Gastrocnemius medialis (tissue), 4 donors: ENCODE measurements at regions not wholly inside any gene's neighbourhood (a gene's known extent, or its start where the extent isn't known, plus 50 kb on each side); places are given as distances from the start of the nearest gene placed in this dataset.

Source experiments
- ATAC-seq, 2 donors: fragments of 150-250 bp; one replicate each; pipeline ENCODE4 v1.9.1; 2016
- DNase-seq, 2 donors: peaks; one replicate each; pipeline ENCODE4 v3.0.0-alpha.2; 2019
- H3K27ac ChIP-seq, 4 donors: fragments of 200-600 bp; sonication (generic); 1 replicate in 1 of 4; 2 replicates in 3 of 4; pipeline ENCODE4 v1.5.1; 2016 to 2018; ENCODE audit warnings: mild to moderate bottlenecking in 2 of 4, moderate library complexity in 1 of 4
- H3K27me3 ChIP-seq, 3 donors: fragments of 200-600 bp; sonication (generic) in 2 of 3; 1 replicate in 1 of 3; 2 replicates in 2 of 3; pipeline versions ENCODE4 v1.5.1 to v1.6.0; 2016 to 2019; ENCODE audit warnings: mild to moderate bottlenecking in 1 of 3, moderate library complexity in 1 of 3
- H3K36me3 ChIP-seq, 2 donors: fragments of 200-600 bp; sonication (generic) in 1 of 2; one replicate each; pipeline ENCODE4 v1.5.1; 2017 to 2018
- H3K4me1 ChIP-seq, 2 donors: fragments of 200-600 bp; sonication (generic) in 1 of 2; one replicate each; pipeline ENCODE4 v1.5.1; 2016 to 2017; ENCODE audit warnings: mild to moderate bottlenecking in 2 of 2
- H3K4me3 ChIP-seq, 4 donors: fragments of 200-600 bp; sonication (generic) in 3 of 4; 1 replicate in 1 of 4; 2 replicates in 3 of 4; pipeline ENCODE4 v1.5.1; 2016 to 2019; ENCODE audit warnings: mild to moderate bottlenecking in 2 of 4
- H3K9me3 ChIP-seq, 3 donors: fragments of 200-600 bp; sonication (generic) in 2 of 3; 1 replicate in 1 of 3; 2 replicates in 2 of 3; pipeline ENCODE4 v1.5.1; 2016 to 2019
- CTCF ChIP-seq, 5 experiments: fragments of 450-650 bp in 3 of 5; fragments of 200-600 bp in 2 of 5; sonication (generic) in 2 of 5; IDR thresholded peaks in 4 of 5; conservative IDR thresholded peaks in 1 of 5; 1 replicate in 4 of 5; 2 replicates in 1 of 5; pipeline ENCODE4 v1.5.1; 2016 to 2019; ENCODE audit warnings: antibody characterized with exemption in 5 of 5, mild to moderate bottlenecking in 3 of 5, moderate library complexity in 3 of 5
- POLR2A ChIP-seq, 2 donors: fragments of 450-650 bp; IDR thresholded peaks; one replicate each; pipeline ENCODE4 v1.6.1; 2017; ENCODE audit warnings: antibody characterized with exemption in 2 of 2, mild to moderate bottlenecking in 2 of 2, moderate library complexity in 2 of 2
- in situ Hi-C, 4 donors: fragments of 200-750 bp; cut with MboI; loops; one replicate each; pipeline versions ENCODE4 v1.15.0 to v1.8.0; 2017; ENCODE audit warnings: low sequenced_read_pairs in 4 of 4
- intact Hi-C: fragments of 100-400 bp; cut with DNase I; formaldehyde crosslinking; loops from one replicate; pipeline ENCODE4 v1.15.1; 2023; ENCODE audit warnings: low total_unique reads

- no peak for TF ChIP-seq CTCF (IDR thresholded peaks at IDR 0.05 in 4 of 5, conservative IDR thresholded peaks at IDR 0.05 in 1 of 5)
- TF ChIP-seq POLR2A (IDR thresholded peaks at IDR 0.05), result no peak
- intact Hi-C loops, result no loop called here
- Histone ChIP-seq H3K27me3 (no peaks in the 10 kb centered on the region), H3K36me3 (no peaks in the 10 kb centered on the region), H3K27ac (no peak overlapping the region), H3K4me1 (peaks cover 8 to 24% of the 10 kb centered on the region in 2 donors), H3K4me3 (no peak overlapping the region), H3K9me3 (no peaks in the 10 kb centered on the region)
- no peak for ATAC-seq
- no peak for DNase-seq
- in situ Hi-C loops, result no loop called here
Observed at GRCh38 chr20:17844549-17845298, 123.9 kb downstream of the SNX5 start.

DNA sequence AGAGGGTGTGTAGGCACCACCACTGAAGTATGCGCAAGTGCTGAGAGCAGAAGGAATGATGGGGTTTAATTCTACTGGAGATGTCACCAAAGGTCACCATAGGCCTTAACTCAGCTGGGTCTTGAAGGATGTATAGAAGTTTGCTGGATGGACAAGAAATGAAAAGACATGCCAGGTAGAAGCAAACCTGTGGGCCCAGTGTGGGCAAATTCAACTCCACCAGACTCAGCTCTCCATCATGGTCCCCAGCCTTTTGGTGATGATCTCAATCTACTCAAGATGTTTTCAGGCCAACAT, 124.5 kb downstream of the SNX5 start:
- intact Hi-C loops (no loop called here), in situ Hi-C loops (no loop called here)
- no peak for DNase-seq
- no peaks in the 10 kb centered on the region for H3K27me3 ChIP-seq
- peak overlapping the region; percentile 23 to 72 (median 52) for H3K27ac ChIP-seq
- TF ChIP-seq CTCF (IDR thresholded peaks at IDR 0.05 in 4 of 5, conservative IDR thresholded peaks at IDR 0.05 in 1 of 5) (no peak), POLR2A (IDR thresholded peaks at IDR 0.05) (no peak)
- no peak for ATAC-seq
- no peak overlapping the region for H3K4me3 ChIP-seq
- peaks cover 8 to 20% of the 10 kb centered on the region in 2 donors for H3K4me1 ChIP-seq
- H3K36me3 ChIP-seq, result no peaks in the 10 kb centered on the region
- H3K9me3 ChIP-seq, result no peaks in the 10 kb centered on the region

DNA sequence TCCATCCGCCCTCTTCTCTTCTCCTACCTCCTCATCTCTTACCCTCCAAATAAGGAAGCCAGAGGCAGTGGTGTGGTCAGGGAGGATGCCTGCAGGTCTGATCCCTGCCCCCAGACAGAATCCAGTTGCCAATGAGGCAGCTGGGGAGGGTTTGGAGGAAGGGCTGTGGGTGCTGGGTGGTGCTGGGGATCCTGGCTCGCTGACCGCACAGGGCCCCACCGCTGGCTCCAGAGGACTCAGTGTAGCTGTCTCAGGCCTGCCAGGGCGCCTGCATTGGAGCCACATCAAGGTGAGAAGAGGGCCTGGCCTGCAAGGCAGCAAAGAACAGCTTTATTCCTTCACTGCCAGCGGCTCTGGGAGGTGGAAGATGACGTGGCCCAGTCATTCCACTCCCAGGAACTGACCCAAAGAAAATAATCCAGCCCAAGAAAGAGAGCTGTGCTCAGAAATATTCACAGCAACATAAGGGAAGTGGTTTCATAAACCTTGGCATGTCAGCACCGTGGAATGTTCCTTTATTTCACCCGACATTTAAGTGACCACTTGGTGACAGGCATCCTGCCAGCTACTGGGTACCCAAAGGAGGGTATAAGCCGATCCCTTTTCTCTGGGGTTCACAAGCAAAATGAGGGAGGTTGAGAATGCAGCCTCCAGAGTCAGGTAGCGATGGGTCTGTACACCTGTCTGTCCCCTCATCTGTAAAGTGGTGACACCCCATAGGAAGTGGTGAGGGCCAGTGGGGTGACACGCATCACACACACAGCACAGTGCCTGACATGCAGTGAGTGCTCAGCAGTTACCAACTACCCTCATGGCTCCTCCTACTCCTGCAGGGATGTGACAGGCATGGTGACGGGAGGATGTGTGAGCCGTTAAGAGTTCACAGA, 125.1 kb downstream of the SNX5 start:
- Histone ChIP-seq H3K9me3 (no peaks in the 10 kb centered on the region), H3K4me3 (no peak overlapping the region), H3K36me3 (no peaks in the 10 kb centered on the region), H3K4me1 (peaks cover 8 to 19% of the 10 kb centered on the region in 2 donors), H3K27ac (peak overlapping the region; percentile 38 to 72 (median 64)), H3K27me3 (no peaks in the 10 kb centered on the region)
- peak in 1 of 2 donors; percentile 25 for DNase-seq
- in situ Hi-C loops (no loop called here), intact Hi-C loops (no loop called here)
- peak in 1 of 2 donors; percentile 62 for ATAC-seq
- TF ChIP-seq CTCF (IDR thresholded peaks at IDR 0.05 in 4 of 5, conservative IDR thresholded peaks at IDR 0.05 in 1 of 5) (no peak), POLR2A (IDR thresholded peaks at IDR 0.05) (no peak)

DNA sequence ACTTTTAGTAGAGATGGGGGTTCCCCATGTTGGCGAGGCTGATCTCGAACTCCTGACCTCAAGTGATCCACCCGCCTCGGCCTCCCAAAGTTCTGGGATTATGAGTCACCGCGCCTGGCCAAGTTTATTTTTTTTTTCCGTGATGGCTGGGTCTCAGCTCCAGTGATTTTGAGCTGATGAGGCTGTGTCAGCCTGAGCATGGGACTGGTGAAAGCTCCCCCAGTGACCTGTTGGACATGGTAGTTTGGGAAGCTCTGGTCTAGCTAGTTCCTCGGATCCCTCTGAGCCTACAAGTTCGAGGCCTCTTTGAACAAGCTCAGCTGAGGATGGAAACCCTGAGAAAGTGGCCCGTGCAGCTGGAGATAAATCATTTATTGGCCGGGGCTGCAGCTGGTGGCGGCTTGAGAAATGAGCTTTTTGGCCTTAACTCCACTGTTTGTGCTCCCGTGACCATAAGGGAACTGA, 126.8 kb downstream of the SNX5 start:
- DNase-seq, result peak; percentile 41 to 66
- Histone ChIP-seq H3K4me3 (no peak overlapping the region), H3K27me3 (no peaks in the 10 kb centered on the region), H3K36me3 (no peaks in the 10 kb centered on the region), H3K27ac (peak overlapping the region; percentile 38 to 72 (median 64)), H3K4me1 (peaks cover 8 to 19% of the 10 kb centered on the region in 2 donors), H3K9me3 (no peaks in the 10 kb centered on the region)
- in situ Hi-C loops, result no loop called here
- peak; percentile 71 to 80 for ATAC-seq
- intact Hi-C loops, result no loop called here
- TF ChIP-seq CTCF (IDR thresholded peaks at IDR 0.05 in 4 of 5, conservative IDR thresholded peaks at IDR 0.05 in 1 of 5) (no peak), POLR2A (IDR thresholded peaks at IDR 0.05) (no peak)
